ENCODE measurements at regions not wholly inside any gene's neighbourhood (a gene's known extent, or its start where the extent isn't known, plus 50 kb on each side); places are given as distances from the start of the nearest gene placed in this dataset.
"Not testable (repeated sequence)": the region's sequence is repeated elsewhere in the genome, so short reads cannot be mapped to it uniquely, and the experiment has no call there.

DNA sequence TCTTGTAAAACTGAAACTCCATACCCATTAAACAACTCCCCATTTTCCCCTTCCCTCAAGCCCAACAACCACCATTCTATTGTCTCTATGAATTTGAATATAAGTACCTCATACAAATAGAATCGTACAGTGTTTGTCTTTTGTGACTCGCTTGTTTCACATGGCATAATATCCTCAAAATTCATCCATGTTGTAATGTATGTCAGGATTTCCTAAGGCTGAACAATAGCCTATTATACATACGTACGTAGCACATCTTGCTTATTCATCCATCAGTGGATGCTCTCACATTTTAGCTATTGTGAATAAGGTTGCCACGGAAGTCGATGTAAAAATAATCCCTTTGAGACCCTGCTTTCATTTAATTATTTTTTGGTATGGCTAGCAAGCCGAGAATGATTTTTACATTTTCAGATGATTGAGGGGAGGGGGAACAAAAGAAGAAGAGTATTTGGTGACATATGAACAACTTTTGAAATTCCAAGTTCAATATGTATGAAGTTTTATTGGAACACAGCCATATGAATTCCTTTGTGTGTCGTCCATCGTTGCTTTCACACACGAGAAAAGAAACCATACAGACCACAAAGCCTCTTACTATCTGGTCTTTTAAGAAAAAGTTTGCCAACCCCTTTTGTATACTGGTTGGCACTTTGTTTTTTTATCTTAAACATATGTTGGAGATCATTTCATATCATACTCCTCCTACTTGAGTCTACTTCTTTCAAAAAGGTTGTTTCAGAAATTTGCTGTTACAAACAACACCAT, 371.2 kb downstream of the NPIPA8 start:
- Histone ChIP-seq H3K4me3 (no peak overlapping the region), H3K36me3 (no peaks in the 10 kb centered on the region), H3K27me3 (no peaks in the 10 kb centered on the region), H3K9me3 (no peaks in the 10 kb centered on the region), H3K4me1 (no peaks in the 10 kb centered on the region), H3K27ac (no peak overlapping the region)
- intact Hi-C loops (cut with DNase I; ENCODE audit: low total_unique reads): no loop called here
- no peak for DNase-seq
- TF ChIP-seq, protein P1, sequence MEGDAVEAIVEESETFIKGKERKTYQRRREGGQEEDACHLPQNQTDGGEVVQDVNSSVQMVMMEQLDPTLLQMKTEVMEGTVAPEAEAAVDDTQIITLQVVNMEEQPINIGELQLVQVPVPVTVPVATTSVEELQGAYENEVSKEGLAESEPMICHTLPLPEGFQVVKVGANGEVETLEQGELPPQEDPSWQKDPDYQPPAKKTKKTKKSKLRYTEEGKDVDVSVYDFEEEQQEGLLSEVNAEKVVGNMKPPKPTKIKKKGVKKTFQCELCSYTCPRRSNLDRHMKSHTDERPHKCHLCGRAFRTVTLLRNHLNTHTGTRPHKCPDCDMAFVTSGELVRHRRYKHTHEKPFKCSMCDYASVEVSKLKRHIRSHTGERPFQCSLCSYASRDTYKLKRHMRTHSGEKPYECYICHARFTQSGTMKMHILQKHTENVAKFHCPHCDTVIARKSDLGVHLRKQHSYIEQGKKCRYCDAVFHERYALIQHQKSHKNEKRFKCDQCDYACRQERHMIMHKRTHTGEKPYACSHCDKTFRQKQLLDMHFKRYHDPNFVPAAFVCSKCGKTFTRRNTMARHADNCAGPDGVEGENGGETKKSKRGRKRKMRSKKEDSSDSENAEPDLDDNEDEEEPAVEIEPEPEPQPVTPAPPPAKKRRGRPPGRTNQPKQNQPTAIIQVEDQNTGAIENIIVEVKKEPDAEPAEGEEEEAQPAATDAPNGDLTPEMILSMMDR (IDR thresholded peaks at IDR 0.05): no peak
- no peak for TF ChIP-seq POLR2A (IDR thresholded peaks at IDR 0.05)

DNA sequence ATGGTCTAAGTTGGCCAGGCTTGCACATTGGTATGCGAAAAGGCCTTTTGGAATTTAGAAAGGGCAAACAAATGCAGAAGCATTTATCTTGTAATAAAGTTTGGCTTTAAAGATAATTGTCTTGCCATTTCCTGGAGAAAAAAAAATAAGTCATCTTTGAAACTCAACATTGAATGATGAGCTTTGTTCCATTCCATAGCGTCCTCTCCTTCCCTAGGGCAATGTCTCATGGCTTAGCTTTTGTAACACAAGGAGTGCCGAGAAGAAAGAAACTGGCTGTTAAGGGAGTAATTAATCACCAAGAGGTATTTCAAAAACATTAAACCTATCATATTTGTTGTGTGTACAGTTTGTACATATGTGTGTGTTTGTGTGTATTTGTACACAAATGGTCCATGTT, 372.3 kb downstream of the NPIPA8 start:
- Histone ChIP-seq H3K9me3 (no peaks in the 10 kb centered on the region), H3K36me3 (no peaks in the 10 kb centered on the region), H3K4me1 (no peaks in the 10 kb centered on the region), H3K4me3 (no peak overlapping the region), H3K27ac (no peak overlapping the region), H3K27me3 (no peaks in the 10 kb centered on the region)
- TF ChIP-seq POLR2A (IDR thresholded peaks at IDR 0.05): no peak
- TF ChIP-seq, protein P1 (IDR thresholded peaks at IDR 0.05): no peak
- intact Hi-C loops (cut with DNase I; ENCODE audit: low total_unique reads): no loop called here
- no peak for DNase-seq

DNA sequence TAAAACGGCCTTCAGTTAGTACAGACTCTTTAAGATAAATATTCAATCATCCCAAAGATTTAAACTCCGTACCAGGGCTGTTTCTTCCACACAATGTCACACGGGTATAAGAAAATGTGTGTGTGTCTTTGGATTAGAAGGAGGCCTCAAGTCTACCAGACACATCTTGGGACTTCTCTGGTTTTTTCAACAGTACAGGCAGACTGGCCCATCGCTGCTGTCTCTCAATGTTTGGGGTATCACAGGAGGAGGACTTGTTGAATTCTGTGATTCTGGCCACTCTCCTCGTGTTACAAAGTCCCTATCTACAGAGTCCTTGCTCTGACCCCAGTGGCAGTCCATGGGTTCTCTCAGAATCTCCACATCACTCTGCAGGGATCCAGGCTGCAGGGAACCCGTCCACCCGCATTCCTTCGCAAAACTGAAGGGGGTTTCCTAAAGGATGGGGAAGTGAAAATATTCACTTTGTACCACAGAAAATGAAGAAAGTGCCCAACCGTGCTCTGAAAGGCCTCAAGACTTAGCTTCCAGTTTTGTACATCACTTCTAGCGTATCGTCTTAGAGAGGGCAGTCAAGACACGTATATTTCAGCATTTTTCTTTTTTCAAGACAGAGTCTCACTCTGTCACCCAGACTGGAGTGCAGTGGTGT, 373.2 kb downstream of the NPIPA8 start:
- no peak for DNase-seq
- no peaks in the 10 kb centered on the region for H3K9me3 ChIP-seq
- TF ChIP-seq, protein P1 (IDR thresholded peaks at IDR 0.05): no peak
- TF ChIP-seq POLR2A (IDR thresholded peaks at IDR 0.05): no peak
- H3K4me1 ChIP-seq: no peaks in the 10 kb centered on the region
- H3K36me3 ChIP-seq: no peaks in the 10 kb centered on the region
- H3K4me3 ChIP-seq: no peak overlapping the region
- H3K27ac ChIP-seq: no peak overlapping the region
- intact Hi-C loops (cut with DNase I; ENCODE audit: low total_unique reads): no loop called here
- H3K27me3 ChIP-seq: no peaks in the 10 kb centered on the region

DNA sequence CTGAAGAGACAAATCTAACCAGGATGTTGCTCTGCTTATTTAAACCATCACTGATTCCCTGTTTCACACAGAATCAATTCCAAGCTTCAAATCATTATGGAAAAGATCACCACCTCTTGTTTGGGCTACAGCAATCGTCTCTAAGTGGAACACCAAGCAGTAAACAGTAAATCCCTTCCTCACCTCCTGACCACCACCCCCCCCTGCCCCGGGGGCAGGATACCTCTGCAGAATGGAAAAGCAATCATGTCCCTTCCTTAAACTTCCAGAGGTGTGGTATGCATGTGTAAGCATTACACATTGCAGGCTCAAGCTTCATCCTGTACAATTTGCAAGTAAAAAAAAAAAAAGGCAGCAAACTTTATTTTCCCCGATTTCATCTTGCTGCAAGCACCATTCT, 373.8 kb downstream of the NPIPA8 start:
- intact Hi-C loops (cut with DNase I; ENCODE audit: low total_unique reads): no loop called here
- TF ChIP-seq, protein P1 (IDR thresholded peaks at IDR 0.05): no peak
- no peak for TF ChIP-seq POLR2A (IDR thresholded peaks at IDR 0.05)
- H3K4me3 ChIP-seq: no peak overlapping the region
- no peaks in the 10 kb centered on the region for H3K36me3 ChIP-seq
- no peaks in the 10 kb centered on the region for H3K27me3 ChIP-seq
- H3K4me1 ChIP-seq: no peaks in the 10 kb centered on the region
- no peaks in the 10 kb centered on the region for H3K9me3 ChIP-seq
- DNase-seq: no peak
- H3K27ac ChIP-seq: no peak overlapping the region

DNA sequence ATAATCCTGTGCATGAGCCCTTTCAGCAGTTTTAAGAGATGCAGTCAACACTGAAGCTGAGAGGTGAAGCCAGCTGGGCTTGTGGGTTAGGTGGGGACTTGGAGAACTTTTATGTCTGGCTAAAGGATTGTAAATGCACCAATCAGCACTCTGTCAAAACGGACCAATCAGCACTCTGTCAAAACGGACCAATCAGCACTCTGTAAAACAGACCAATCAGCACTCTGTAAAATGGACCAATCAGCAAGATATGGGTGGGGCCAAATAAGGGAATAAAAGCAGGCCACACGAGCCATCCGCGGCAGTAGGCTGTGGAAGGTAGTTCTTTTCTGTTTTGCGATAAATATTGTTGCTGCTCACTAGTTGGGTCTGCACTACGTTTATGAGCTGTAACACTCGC, 374.7 kb downstream of the NPIPA8 start:
- intact Hi-C loops (cut with DNase I; ENCODE audit: low total_unique reads); H3K27ac ChIP-seq; H3K27me3 ChIP-seq; H3K36me3 ChIP-seq; H3K9me3 ChIP-seq; H3K4me3 ChIP-seq; DNase-seq; H3K4me1 ChIP-seq: not testable (repeated sequence)
